GM21381 (cell line): ENCODE measurements at regions not wholly inside any gene's neighbourhood (a gene's known extent, or its start where the extent isn't known, plus 50 kb on each side); places are given as distances from the start of the nearest gene placed in this dataset.

Source experiments
- ATAC-seq: cut with Tn5 transposase; IDR thresholded peaks from one replicate; pipeline ENCODE4 v1.9.1; 2021; ENCODE audit warnings: mild to moderate bottlenecking, moderate library complexity; ENCODE audit not compliant: unreplicated experiment

DNA sequence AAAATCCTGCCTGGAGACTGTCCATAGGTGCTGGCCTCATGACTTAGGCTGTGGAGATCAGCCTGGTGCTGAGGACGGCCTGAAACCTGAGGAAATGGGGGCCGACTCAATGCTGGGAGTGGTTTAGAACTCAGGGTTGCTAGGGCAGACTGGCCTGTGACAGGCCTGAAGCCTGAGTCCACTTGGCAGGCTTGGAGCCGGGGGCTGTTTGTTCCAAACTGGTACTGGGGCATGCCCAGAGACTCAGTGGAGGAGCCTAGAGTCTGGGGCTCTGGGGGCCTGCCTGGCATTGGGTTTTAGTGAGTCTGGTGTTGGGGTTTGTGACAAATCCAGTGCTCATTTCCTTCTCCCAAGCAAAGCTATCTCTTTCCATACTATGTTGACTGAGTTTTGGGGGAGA lies 489.7 kb upstream of the CNKSR2 start:
- ATAC-seq = no peak

DNA sequence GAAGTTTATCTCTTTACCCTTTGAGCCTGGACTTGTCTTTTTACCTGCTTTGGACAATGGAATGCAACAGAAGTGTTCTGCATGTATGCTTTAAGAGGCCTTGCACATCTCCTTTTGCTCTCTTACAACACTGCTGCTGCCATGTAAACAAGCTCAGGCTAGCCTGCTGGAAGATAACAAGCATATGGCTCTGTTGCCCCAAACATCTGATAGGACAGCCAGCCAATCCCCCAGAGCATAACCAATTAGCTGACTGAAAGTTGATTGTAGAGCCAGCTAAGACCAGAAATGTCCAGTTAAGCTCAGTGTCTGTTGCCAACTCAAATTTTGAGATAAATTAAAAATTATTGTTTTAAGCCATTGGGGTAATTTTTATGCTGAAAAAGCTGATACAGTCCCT lies 510.6 kb upstream of the CNKSR2 start:
- no peak for ATAC-seq

DNA sequence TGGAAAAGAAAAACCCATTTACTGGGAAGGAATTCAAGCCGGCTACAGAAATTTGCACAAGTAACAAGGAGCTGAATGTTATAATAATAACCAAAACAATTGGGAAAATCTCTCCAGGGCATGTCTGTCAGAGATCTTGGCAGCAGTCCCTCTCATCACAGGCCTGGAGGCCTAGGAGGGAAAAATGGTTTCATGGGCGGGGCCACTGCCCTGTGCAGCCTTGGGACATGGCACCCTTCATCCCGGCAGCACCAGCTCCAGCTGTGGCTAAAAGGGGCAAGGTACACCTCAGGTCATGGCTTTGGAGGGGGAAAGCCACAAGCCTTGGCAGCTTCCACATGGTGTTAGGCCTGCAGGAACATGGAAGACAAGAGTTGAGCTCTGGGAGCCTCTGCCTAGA lies 513.1 kb upstream of the CNKSR2 start:
- no peak for ATAC-seq

DNA sequence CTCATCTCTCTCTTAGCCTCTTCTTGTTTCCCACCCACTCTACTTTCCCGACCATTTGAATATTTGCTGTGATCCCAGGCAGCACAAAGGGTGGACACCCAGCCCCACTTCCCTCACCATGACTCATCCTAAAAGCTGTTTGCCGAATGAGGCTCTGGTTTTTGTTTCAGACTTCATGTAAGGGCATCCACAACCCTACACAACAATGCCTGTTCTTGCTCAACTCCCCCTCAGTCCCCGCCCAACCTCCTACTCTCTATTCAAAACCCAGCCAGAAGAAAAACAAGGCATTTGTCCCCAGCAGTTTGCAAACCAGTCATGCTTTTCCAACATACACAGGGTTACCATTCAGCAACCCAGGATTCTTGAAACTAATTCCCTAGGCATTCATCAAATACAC lies 516.5 kb upstream of the CNKSR2 start:
- no peak for ATAC-seq

DNA sequence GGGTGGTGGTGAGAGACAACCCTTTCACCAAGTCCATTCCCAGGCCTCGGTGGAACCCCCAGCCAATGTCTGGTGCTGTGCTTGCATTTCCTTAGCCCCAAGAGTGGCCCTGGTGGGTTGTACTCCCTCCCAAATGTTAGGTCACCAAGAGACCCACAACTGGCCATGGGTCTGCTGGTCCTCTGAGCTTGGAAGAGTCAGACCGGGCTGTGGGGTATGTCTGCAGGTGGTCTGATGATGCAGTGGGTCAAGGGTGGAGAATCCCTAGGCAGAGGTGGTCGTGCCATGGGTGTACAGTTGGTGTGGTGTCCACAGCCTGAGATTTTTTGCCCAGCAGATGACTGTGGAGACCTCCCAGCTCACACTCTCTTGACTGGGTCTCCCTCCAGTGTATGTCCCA lies 535.7 kb upstream of the CNKSR2 start:
- no peak for ATAC-seq

DNA sequence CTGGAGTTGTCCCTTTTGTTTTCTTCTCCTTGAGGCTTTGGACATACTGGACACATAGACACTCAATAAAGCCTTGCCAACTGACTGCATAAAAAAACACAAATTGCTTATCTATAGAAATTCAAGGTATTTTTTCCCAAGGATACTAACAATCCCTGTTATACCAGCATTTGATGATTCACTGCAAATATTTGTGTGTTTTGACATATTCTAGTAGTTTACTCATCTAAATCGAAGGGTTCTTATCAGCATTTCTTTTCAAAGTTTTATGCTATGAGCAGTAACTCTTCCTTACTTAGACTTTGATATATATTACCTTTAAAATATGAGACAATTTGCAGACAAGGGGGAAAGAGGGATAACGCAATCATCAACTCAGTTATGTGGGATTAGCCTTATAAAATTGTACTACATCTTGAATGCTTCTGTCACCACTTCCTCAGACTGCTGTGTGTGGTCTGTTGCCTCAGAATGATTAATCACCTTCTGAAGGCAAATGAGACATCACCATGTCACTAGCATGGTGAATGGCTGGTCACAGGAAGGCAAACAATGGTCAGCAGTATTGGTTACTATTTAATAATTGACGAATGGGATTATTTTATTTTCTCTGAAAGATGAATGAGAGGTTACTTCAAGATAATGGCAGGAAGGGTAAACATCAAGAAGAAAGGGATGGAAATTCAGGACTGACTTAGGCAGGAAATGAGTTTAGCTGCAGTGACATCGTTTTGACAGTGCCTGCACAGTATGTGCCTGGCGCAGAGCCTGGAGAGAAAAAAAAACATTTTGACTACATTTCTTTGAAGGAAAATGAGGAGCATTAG lies 544.3 kb upstream of the CNKSR2 start:
- ATAC-seq = no peak

DNA sequence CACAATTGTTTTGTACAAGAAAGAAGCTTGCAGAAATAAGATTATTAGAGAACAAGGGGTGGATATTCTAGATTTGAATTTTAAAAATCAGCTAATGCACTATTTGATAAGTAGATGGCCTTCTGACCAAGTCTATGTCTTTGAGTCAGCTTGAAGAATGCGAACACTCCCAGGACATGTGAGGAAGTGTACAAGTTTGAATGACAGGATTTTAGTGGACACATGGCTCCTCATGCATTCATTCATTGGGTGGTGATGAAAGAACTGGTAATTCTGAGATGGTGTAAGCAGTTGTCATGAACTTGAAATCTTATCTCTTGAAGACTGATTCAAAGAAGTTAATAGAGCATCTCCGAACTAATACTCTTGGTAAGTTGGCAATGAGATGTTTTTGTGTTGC lies 548.2 kb upstream of the CNKSR2 start:
- ATAC-seq = no peak

DNA sequence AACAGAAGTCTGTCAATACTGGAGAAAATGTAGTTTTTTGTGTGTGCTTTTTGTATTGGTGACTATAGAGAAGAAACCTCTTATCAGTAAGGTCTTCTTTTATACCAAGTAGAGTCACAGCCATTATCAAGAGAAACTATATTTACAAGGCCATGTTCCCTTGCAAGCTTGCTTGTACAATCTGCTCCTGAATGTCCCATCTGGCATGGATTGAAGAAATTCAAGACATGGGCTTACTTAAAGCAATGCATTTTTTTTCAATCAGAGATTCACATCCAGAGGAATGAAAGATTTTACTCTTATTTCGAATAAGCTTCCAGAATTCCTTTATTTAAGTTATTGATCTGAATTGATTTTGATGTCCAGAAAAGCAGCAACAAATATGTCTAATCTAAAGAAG lies 537.3 kb upstream of the RPS6KA3 start:
- no peak for ATAC-seq

DNA sequence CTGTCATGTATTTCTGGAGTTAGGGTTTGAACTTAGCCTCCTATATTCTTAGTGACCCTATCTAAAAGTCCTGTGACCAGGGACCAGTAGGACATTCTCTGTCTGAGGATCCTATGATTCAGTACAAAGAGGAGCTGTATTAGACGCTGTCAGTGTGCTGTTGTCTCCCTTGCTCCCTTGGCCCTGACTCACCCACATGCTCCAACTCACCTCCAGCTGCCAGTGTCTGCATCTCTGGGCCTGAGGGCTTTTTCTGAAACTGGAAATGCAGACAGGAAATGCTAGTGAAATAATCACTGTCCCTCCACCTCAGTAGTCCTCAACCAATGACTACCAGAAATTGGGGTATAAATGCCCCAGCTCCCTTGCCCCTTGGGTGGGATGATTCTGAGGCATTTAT lies 535.3 kb upstream of the RPS6KA3 start:
- no peak for ATAC-seq

DNA sequence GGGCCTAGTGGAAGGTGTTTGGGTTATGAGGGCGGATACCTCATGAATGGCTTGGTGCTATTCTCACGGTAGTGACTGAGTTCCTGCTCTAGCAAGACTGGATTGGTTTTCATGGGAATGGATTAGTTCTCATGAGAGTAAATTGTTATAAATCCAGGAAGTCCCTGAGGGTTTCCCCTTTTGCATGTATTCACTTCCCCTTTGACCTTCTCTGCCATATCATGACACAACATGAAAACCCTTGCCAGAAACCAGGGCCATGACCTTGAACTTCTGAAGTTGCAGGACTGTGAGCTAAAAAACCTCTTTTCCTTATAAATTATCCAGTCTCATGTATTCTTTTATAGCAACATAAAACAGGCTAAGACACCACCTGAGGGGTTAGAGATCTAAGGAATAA lies 529.7 kb upstream of the RPS6KA3 start:
- no peak for ATAC-seq

DNA sequence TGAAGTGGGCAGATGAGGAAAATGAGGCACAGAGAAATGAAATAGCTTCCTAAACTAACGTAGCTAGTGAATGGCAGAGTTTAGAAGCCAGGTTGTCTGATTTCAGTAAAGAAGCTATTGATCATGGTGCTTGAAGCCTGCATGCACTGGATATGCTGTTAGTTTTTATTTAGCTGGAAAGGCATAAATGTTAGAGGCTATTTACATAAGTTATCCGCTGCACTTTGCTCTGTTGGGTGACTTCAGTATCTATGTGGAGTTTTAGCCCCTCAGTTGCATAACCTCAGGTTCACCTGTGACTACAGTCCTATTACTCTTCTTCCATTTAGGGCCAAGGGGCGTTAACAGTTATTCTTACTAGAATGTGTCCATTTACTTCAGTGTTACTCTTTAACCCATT lies 522.4 kb upstream of the RPS6KA3 start:
- ATAC-seq = no peak

DNA sequence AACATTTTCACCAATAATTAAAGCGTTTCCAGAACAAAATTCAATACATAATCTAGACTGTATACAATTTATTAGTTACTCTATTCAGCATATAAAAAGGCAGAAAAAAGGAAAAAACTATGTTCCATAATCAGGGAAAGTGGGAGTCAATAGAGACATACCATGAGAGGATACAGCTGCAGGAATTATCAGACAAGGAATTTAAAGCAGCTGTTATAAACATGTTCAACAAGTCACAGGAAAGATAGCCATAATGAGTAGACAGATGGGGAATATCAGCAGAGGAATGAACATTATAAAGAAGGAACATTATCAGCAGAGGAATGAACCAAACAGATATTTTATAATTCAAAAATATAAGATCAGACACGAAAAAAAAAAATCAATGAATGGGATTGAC lies 500.6 kb upstream of the RPS6KA3 start:
- no peak for ATAC-seq

DNA sequence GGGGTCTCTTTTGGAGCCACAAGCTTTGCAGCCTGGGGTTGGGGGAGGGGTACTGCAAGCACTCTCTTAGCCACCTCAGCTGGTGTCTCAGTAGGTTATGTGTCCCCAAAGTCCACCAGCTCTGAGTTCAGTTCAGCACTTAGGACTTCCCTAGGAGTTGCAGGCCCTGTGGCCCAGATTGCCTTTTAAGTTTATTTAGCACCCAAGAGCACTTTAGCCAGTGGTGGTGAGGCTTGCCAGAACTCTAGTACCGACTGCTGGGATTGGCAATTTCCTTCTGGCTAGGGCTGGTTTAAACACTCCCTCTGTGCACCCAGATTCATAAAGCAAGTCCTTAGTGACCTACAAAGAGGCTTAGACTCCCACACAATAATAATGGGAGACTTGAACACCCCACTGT lies 489.9 kb upstream of the RPS6KA3 start:
- ATAC-seq = no peak

DNA sequence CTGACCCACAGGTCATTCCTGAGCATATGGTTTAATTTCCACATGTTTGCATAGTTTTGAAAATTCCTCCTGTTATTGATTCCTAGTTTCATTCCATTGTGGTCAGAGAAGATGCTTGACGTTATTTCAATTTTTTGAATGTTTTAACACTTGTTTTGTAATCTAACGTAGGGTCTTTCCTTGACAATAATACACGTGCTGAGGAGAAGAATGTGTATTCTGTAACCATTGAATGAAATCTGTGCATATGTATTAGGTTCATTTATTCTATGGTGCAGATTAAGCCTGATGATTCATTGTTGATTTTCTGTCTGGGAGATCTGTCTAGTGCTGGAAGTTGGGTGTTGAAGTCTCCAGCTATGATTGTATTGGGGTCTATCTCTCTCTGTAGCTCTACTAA lies 486.4 kb upstream of the RPS6KA3 start:
- ATAC-seq = no peak

DNA sequence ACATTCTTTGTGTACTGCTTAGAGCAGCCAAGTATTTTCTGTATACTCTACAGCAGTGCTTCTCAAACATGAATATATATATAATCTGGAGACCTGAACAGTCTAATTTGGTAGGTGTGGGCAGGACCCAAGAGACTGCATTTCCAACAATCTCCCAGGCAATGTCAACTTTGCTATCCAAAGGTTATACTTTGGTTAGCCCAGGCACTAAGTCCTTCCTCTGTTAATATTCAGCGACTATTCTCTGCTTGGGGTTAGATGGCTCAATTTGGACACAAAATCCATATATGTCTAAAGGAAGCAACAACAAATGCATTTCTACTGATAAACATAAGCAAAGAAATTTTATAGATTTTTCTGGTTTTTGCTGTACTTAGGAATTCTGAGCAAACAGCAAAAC lies 480.0 kb upstream of the RPS6KA3 start:
- no peak for ATAC-seq

DNA sequence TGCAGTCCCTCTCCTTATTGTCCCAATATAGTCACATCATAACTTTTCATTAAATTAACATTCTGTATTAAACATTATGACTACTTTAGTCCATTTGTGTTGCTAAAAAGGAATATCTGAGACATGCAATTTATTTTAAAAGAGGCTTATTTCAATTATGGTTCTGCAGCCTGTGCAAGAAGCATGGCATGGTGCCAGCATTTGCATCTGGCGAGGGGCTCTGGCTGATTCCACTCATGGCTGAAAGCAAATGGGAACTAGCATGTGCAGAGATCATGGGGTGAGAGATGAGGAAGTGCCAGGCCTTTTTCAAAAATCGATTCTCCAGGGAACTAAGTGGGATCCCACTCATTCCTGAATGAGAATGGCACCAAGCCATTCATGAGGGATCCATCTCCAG lies 476.3 kb upstream of the RPS6KA3 start:
- no peak for ATAC-seq

DNA sequence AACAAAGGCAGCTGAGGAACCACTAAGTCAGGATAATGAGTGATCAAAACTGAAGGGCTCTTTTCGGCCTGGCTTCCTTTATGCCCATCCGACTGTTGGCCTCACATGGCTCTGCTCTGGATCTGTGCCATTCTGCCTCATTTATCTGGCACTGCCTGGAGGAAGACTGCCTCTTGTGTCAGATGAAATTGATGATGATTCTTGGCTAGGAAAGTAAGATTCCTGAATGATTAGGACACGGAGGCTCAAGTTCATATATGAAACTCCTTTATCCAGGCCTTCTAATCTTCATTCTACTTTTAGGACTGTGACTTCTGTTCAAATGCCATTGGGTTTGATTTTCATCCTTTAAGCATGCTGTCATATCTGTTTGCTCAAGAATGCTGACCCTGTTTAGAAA lies 475.4 kb upstream of the RPS6KA3 start:
- ATAC-seq = no peak

DNA sequence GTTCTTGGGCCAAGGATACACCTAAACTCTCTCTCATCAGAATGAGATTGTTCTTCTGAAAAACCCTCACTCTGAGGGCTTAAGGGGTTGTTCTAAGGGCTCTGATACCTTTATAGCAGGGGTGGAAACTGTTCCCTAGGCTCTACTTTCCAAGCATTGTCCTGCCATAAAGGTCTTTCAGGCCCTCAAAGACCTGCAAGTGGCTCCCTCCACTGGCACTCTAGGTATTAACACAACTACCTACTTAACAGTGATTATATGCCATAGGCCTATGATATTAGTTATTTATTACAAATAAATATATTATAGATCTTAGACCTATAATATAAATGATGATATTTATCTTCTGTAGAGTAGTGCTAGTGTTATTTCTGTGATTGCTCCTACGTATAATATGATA lies 473.7 kb upstream of the RPS6KA3 start:
- ATAC-seq = no peak

DNA sequence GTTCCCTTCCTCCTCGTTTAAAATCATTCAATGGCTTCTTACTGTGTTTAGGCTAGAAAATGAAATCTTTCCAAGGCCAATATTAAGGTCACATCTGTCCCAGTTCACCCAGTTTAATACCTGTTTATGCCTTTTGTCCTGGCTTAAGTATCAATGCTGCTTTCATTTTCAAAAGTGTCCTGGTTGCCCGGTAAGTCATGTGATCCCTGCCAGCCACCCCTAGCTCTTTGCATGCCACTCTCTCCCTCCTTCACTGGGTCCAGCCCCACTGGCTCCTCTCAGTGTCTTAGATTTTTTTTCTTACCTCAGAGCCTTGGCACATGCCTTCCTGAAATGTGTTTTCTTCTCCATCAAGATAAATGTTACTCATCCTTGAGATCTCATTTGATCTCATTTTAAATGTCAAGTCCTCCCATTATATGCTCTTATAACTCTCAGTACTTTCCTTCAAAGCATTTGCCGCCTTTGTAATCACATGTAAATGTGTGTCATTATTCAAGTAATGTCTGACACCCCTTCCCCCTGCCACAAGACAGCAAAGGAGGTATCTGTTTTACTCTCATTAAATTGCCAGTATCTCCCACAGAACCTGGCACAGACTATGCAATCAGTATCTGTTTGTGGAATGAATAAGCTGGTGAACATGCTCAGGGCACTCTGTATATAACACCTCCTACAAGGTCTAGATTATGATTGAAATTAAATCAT lies 472.5 kb upstream of the RPS6KA3 start:
- no peak for ATAC-seq

DNA sequence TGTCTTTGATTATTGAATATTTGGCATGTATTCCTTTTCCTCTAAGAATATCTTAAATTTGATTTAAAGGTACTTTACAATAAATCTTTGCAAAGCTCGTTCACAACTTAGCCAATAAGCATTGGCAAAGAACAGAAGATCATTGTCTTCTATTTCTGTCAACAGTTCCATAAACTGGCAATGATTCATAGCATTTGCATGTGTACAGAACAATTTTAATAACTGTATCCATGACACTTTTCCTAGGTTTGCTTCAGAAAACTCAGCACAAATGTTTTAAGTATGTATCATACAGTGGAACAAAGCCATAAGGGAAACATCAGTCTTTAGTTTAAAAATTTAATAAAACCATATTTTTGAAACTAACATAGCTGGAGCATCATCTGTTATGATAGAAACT lies 462.7 kb upstream of the RPS6KA3 start:
- no peak for ATAC-seq

DNA sequence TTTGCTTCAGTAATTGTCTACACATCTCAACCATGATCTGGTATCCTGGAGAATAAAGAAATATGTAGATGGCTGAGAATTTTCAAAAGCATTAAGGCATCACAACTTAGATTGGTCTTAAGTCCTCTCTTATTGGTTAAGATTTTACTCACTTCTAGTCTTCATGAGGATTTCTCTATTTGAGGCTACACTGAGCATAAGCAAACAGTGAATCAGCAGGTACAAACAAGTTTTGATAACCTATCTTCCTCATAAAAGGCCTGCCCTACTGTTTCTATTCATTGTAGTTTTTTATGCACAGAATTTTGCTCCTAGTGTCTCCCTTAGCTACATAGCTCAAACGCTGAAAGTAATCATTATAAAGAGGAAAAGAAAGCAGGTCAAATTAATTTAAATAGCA lies 460.7 kb upstream of the RPS6KA3 start:
- no peak for ATAC-seq

DNA sequence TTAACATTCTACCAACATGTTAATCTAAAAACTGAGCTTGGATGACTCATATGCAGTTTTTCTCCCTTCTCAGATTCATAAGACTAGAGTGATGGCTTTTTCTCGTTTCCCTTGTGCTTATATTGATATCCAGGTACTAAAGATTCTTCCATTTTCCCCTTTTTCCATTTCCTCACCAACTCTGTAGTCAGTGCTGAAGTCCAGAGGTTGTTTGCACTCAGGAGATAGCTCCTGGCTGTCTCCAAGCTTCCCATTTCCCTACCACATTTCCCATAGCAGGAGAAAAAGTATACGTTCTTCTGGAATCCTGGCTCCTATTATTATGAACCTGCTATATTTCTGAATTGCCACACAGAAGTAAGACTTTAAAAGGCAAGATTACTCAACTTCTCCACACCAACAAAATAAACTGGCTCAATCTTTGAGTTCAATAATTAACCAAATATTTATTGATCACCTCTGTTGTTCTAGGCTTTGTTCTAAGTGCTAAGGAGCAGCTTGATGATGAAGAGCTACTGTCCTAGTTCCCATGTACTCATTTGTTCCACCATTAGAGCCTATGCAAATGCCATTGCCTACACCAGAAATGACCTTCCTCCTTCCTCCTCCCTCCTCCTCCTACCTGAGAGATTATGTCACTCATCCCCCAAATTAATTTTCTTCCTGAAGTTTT lies 454.4 kb upstream of the RPS6KA3 start:
- ATAC-seq = no peak
